Suprapubic skin (tissue), 3 donors: ENCODE measurements at regions not wholly inside any gene's neighbourhood (a gene's known extent, or its start where the extent isn't known, plus 50 kb on each side); places are given as distances from the start of the nearest gene placed in this dataset.

Experiments used
- EP300 ChIP-seq: sonication (generic); formaldehyde crosslinking; IDR thresholded peaks from one replicate; pipeline ENCODE4 v1.6.1; 2017; ENCODE audit warnings: antibody characterized with exemption
- POLR2A ChIP-seq, 2 donors: fragments of 450-650 bp; IDR thresholded peaks; one replicate each; pipeline ENCODE4 v1.6.1; 2017; ENCODE audit warnings: antibody characterized with exemption in 2 of 2, mild to moderate bottlenecking in 2 of 2, moderate library complexity in 2 of 2
- TF ChIP-seq, protein P1 (sequence below), 2 donors: fragments of 200-600 bp in 1 of 2; fragments of 450-650 bp in 1 of 2; sonication (generic) in 1 of 2; IDR thresholded peaks; one replicate each; pipeline ENCODE4 v1.5.1; 2016 to 2019; ENCODE audit warnings: antibody characterized with exemption in 2 of 2, mild to moderate bottlenecking in 1 of 2, moderate library complexity in 1 of 2

DNA sequence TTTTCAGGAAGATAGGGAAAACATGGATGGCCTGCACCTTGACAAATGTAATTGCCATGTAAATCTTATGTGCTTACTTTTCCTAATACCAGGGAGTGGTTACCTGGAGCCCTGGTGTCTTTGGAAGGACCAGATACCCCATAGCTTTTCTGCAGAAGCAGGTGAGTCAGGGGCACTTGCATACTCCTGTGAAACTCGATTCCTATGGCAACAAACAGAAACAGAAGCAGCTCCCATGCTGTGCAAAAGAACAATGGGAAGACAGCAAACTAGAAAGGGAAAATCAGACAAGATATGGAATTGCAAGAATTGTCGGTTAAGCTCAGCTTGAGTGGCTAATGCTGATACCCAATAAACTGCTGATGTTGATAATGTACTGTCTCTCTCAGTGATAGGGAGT, 117.4 kb upstream of the AFF2 start:
- TF ChIP-seq, protein P1, sequence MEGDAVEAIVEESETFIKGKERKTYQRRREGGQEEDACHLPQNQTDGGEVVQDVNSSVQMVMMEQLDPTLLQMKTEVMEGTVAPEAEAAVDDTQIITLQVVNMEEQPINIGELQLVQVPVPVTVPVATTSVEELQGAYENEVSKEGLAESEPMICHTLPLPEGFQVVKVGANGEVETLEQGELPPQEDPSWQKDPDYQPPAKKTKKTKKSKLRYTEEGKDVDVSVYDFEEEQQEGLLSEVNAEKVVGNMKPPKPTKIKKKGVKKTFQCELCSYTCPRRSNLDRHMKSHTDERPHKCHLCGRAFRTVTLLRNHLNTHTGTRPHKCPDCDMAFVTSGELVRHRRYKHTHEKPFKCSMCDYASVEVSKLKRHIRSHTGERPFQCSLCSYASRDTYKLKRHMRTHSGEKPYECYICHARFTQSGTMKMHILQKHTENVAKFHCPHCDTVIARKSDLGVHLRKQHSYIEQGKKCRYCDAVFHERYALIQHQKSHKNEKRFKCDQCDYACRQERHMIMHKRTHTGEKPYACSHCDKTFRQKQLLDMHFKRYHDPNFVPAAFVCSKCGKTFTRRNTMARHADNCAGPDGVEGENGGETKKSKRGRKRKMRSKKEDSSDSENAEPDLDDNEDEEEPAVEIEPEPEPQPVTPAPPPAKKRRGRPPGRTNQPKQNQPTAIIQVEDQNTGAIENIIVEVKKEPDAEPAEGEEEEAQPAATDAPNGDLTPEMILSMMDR (IDR thresholded peaks at IDR 0.05) = no peak
- TF ChIP-seq POLR2A (IDR thresholded peaks at IDR 0.05) (no peak), EP300 (no peak)
